Dendritic cell treated with granulocyte-macrophage colony-stimulating factor and Interleukin-4, amounts not matched to agents 40 ng/mL and 50 ng/mL, for 4 days (primary cell): ENCODE measurements at regions not wholly inside any gene's neighbourhood (a gene's known extent, or its start where the extent isn't known, plus 50 kb on each side); places are given as distances from the start of the nearest gene placed in this dataset.

ENCODE experiments used
- H3K27ac Mint-ChIP-seq: one replicate; pipeline ENCODE4 v1.8.0; 2022; ENCODE audit warnings: mild to moderate bottlenecking, mixed read lengths
- H3K27me3 Mint-ChIP-seq: one replicate; pipeline ENCODE4 v1.8.0; 2022; ENCODE audit warnings: mild to moderate bottlenecking, mixed read lengths
- H3K36me3 Mint-ChIP-seq: one replicate; pipeline ENCODE4 v1.8.0; 2022; ENCODE audit warnings: low read depth, mixed read lengths
- H3K4me1 Mint-ChIP-seq: one replicate; pipeline ENCODE4 v1.8.0; 2022; ENCODE audit warnings: low read depth, mixed read lengths
- H3K4me3 Mint-ChIP-seq: one replicate; pipeline ENCODE4 v1.8.0; 2022; ENCODE audit warnings: mild to moderate bottlenecking, moderate library complexity, mixed read lengths
- H3K9me3 Mint-ChIP-seq: one replicate; pipeline ENCODE4 v1.8.0; 2022; ENCODE audit warnings: mixed read lengths
- intact Hi-C: fragments of 100-400 bp; cut with micrococcal nuclease; formaldehyde crosslinking; loops from one replicate; pipeline ENCODE4 v1.15.0; 2022

DNA sequence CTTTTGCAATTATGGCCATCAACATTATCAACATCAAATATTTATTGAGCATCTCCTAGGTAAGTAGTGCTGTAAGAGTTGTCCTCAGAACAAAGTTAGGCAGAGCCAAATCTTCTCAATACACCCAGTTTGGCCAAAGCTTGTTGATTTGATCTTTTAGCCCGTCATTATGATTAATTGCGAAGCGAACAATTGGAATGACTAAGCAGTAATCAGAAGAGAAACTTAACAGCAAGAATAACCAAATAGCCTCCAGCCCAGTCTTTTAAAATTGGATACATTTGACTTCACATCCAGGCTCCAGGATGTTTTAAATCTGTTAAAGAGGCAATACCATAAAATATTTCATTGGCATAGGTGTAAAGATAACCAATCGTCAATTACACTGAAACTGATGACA, 1156.0 kb downstream of the OLFM4 start:
- Mint-ChIP-seq H3K36me3 (no peaks in the 10 kb centered on the region), H3K27ac (no peak overlapping the region), H3K9me3 (peaks cover 11% of the 10 kb centered on the region), H3K4me1 (no peaks in the 10 kb centered on the region), H3K27me3 (no peaks in the 10 kb centered on the region), H3K4me3 (no peak overlapping the region)
- intact Hi-C loops: no loop called here

- H3K4me1 Mint-ChIP-seq: no peaks in the 10 kb centered on the region
- H3K27ac Mint-ChIP-seq: no peak overlapping the region
- no peaks in the 10 kb centered on the region for H3K36me3 Mint-ChIP-seq
- intact Hi-C loops: no loop called here
- H3K9me3 Mint-ChIP-seq: peaks cover 17% of the 10 kb centered on the region
- no peaks in the 10 kb centered on the region for H3K27me3 Mint-ChIP-seq
- H3K4me3 Mint-ChIP-seq: no peak overlapping the region
Measured at GRCh38 chr13:54185101-54185500, 1156.5 kb downstream of the OLFM4 start.

GRCh38 chr13:54185785-54186184, 1157.2 kb downstream of the OLFM4 start:
- Mint-ChIP-seq H3K27ac (no peak overlapping the region), H3K4me1 (no peaks in the 10 kb centered on the region), H3K27me3 (no peaks in the 10 kb centered on the region), H3K4me3 (no peak overlapping the region), H3K36me3 (no peaks in the 10 kb centered on the region), H3K9me3 (peaks cover 18% of the 10 kb centered on the region)
- intact Hi-C loops: no loop called here

DNA sequence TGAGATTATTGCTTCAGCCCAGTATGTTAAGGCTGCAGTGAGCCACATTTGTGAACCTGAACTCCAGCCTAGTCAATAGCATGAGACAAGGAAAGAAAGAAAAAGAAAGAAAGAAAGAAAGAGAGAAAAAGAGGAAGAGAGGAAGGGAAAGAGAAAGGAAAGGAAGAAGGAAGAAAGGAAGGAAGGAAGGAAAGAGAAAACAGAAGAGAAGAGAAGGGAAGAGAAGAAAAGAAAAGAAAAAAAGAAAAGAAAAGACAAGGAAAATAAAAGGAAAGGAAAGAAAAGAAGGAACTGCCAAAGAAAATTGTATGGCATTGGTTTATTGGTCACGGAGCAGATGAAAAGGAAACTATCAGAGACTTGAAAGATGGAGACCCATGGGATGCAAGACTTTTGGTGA, 1158.8 kb downstream of the OLFM4 start:
- no peak overlapping the region for H3K4me3 Mint-ChIP-seq
- no peaks in the 10 kb centered on the region for H3K4me1 Mint-ChIP-seq
- H3K9me3 Mint-ChIP-seq: peaks cover 18% of the 10 kb centered on the region
- no peaks in the 10 kb centered on the region for H3K36me3 Mint-ChIP-seq
- H3K27me3 Mint-ChIP-seq: no peaks in the 10 kb centered on the region
- H3K27ac Mint-ChIP-seq: no peak overlapping the region
- intact Hi-C loops: no loop called here

- Mint-ChIP-seq H3K4me1 (no peaks in the 10 kb centered on the region), H3K9me3 (peaks cover 7% of the 10 kb centered on the region), H3K4me3 (no peak overlapping the region), H3K27me3 (no peaks in the 10 kb centered on the region), H3K27ac (no peak overlapping the region), H3K36me3 (no peaks in the 10 kb centered on the region)
- intact Hi-C loops: no loop called here
Measured at GRCh38 chr13:54194233-54195024, 1165.8 kb downstream of the OLFM4 start.

DNA sequence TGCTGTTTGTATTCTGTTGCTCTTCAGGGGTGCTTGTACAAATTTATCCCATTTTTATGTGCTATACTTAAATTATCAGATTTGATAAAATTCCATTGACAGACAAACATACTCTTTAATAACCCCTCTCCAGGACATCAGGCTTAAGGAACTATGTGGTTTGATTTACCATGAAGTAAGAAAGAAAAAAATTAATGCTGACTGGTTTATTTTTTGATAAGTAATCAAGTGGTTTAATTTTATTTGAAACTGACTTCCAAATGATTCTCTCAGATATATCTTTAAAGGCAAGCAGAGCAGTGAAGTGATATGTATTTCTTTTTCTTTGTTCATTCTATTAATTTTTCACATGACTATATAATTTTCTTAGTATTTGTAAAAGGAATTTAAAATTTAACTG, 1168.1 kb downstream of the OLFM4 start:
- Mint-ChIP-seq H3K4me3 (no peak overlapping the region), H3K9me3 (no peaks in the 10 kb centered on the region), H3K27me3 (no peaks in the 10 kb centered on the region), H3K27ac (no peak overlapping the region), H3K4me1 (no peaks in the 10 kb centered on the region), H3K36me3 (no peaks in the 10 kb centered on the region)
- intact Hi-C loops: no loop called here

GRCh38 chr13:54198911-54199310, 1170.3 kb downstream of the OLFM4 start:
- intact Hi-C loops: no loop called here
- no peak overlapping the region for H3K27ac Mint-ChIP-seq
- peaks cover 10% of the 10 kb centered on the region for H3K9me3 Mint-ChIP-seq
- H3K4me3 Mint-ChIP-seq: no peak overlapping the region
- no peaks in the 10 kb centered on the region for H3K4me1 Mint-ChIP-seq
- no peaks in the 10 kb centered on the region for H3K27me3 Mint-ChIP-seq
- H3K36me3 Mint-ChIP-seq: no peaks in the 10 kb centered on the region

GRCh38 chr13:54206626-54207025, 1178.0 kb downstream of the OLFM4 start:
- no peaks in the 10 kb centered on the region for H3K27me3 Mint-ChIP-seq
- intact Hi-C loops: no loop called here
- no peaks in the 10 kb centered on the region for H3K36me3 Mint-ChIP-seq
- H3K4me3 Mint-ChIP-seq: no peak overlapping the region
- no peak overlapping the region for H3K27ac Mint-ChIP-seq
- H3K4me1 Mint-ChIP-seq: no peaks in the 10 kb centered on the region
- H3K9me3 Mint-ChIP-seq: peaks cover 10% of the 10 kb centered on the region

DNA sequence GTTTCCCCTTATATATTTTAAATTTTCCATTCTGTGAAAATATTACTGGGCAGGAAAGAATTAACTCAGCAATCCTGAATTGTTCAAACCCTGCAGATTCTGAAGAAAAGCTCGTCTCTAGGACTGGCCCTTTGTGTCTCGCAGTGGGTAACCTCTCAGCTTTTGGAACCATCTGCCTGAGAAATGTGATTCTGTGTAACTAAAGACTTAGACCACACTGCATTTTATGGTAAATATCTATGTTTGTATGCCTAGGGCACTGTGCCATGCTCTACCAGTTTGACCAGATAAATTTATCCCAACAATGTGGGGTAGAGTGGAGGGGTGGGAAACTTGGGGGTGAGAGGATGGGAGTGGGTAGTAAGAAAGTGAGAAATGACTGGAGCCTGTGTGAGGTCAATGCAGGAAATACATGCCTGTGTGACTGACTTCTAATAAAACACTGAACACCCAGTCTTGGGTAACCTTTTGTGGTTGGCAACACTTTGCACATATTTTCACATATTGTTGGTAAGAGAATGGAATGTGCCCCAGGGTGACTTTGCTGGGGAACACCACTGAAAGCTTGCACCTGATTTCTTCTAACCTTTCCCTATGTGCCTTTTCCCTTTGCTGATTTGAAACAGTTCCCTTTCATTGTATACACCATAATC, 1181.9 kb downstream of the OLFM4 start:
- Mint-ChIP-seq H3K4me1 (no peaks in the 10 kb centered on the region), H3K36me3 (no peaks in the 10 kb centered on the region), H3K27ac (no peak overlapping the region), H3K9me3 (no peaks in the 10 kb centered on the region), H3K4me3 (no peak overlapping the region), H3K27me3 (no peaks in the 10 kb centered on the region)
- intact Hi-C loops: no loop called here

DNA sequence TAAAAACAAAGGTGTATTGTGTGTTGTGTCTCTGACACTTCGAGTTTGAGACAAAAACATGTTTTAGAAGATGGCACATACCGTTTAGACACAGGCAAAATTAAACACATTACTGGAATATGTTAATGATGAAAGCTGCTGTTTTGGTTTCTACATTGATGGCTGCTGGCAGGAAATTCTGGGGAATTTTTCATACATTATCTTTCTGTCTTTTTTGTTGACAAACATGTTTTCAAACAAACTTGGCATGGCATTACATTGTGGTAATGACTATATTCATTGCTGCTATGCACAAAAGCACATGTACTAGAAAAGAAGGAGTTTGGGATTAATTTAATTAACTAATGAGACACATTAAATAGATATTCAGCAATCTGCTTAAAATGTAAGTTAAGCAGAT, 1187.6 kb downstream of the OLFM4 start:
- no peaks in the 10 kb centered on the region for H3K36me3 Mint-ChIP-seq
- H3K27me3 Mint-ChIP-seq: no peaks in the 10 kb centered on the region
- intact Hi-C loops: no loop called here
- H3K4me1 Mint-ChIP-seq: no peaks in the 10 kb centered on the region
- peaks cover 33% of the 10 kb centered on the region for H3K9me3 Mint-ChIP-seq
- H3K4me3 Mint-ChIP-seq: no peak overlapping the region
- no peak overlapping the region for H3K27ac Mint-ChIP-seq

- no peaks in the 10 kb centered on the region for H3K27me3 Mint-ChIP-seq
- H3K27ac Mint-ChIP-seq: no peak overlapping the region
- intact Hi-C loops: no loop called here
- no peak overlapping the region for H3K4me3 Mint-ChIP-seq
- no peaks in the 10 kb centered on the region for H3K36me3 Mint-ChIP-seq
- H3K4me1 Mint-ChIP-seq: no peaks in the 10 kb centered on the region
- H3K9me3 Mint-ChIP-seq: peaks cover 19% of the 10 kb centered on the region
Measured at GRCh38 chr13:54226876-54227275, 1198.3 kb downstream of the OLFM4 start.

DNA sequence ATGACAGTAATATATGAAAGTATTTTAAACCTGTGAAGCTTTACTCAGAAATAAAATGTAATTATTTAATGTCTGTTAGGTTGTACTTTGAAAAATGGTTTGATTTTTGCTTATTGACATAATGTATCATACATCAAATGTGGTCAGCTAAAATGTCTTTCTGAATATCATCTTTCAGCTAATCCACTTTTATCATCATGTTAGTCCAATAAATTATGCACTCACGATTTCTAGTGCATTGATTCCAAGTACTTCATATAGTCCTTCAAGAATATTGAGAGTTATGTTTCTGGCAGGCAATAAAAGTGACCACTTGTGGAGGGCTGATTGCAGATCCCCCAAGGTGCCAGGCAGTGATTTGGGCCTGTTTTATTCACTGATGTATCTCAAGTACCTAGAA, 1204.1 kb downstream of the OLFM4 start:
- intact Hi-C loops: no loop called here
- Mint-ChIP-seq H3K4me3 (no peak overlapping the region), H3K27me3 (no peaks in the 10 kb centered on the region), H3K27ac (no peak overlapping the region), H3K9me3 (peaks cover 8% of the 10 kb centered on the region), H3K36me3 (no peaks in the 10 kb centered on the region), H3K4me1 (no peaks in the 10 kb centered on the region)

GRCh38 chr13:54234607-54235006, 1206.0 kb downstream of the OLFM4 start:
- Mint-ChIP-seq H3K4me1 (no peaks in the 10 kb centered on the region), H3K4me3 (no peak overlapping the region), H3K27ac (no peak overlapping the region), H3K27me3 (no peaks in the 10 kb centered on the region), H3K9me3 (peaks cover 14% of the 10 kb centered on the region), H3K36me3 (no peaks in the 10 kb centered on the region)
- intact Hi-C loops: no loop called here

GRCh38 chr13:54241719-54242118, 1213.1 kb downstream of the OLFM4 start:
- Mint-ChIP-seq H3K4me1 (no peaks in the 10 kb centered on the region), H3K4me3 (no peak overlapping the region), H3K27me3 (no peaks in the 10 kb centered on the region), H3K9me3 (peaks cover 23% of the 10 kb centered on the region), H3K36me3 (no peaks in the 10 kb centered on the region), H3K27ac (no peak overlapping the region)
- intact Hi-C loops: no loop called here

- no peak overlapping the region for H3K27ac Mint-ChIP-seq
- no peaks in the 10 kb centered on the region for H3K36me3 Mint-ChIP-seq
- no peaks in the 10 kb centered on the region for H3K27me3 Mint-ChIP-seq
- H3K9me3 Mint-ChIP-seq: peaks cover 13% of the 10 kb centered on the region
- no peaks in the 10 kb centered on the region for H3K4me1 Mint-ChIP-seq
- no peak overlapping the region for H3K4me3 Mint-ChIP-seq
- intact Hi-C loops: no loop called here
Measured at GRCh38 chr13:54248306-54248705, 1219.7 kb downstream of the OLFM4 start.
